ENCODE measurements at regions not wholly inside any gene's neighbourhood (a gene's known extent, or its start where the extent isn't known, plus 50 kb on each side); places are given as distances from the start of the nearest gene placed in this dataset.

- DNase-seq (ENCODE audit: low read depth in 1 of 2, low spot score in 1 of 2) (no peak), ATAC-seq (no peak), FAIRE-seq (no peak)
- Histone ChIP-seq H3K4me3 (no peak overlapping the region), H3K9me3 (no peaks in the 10 kb centered on the region), H3K4me1 (no peaks in the 10 kb centered on the region), H3K27ac (no peak overlapping the region), H3K4me2 (no peak overlapping the region)
- ChIA-PET CTCF (no interaction called here), POLR2A (no interaction called here)
- 58% methylated on average over 2 of the region's 2 CpGs for WGBS (ENCODE audit: missing lambda C conversion rate)
- TF ChIP-seq KDM5A (IDR thresholded peaks at IDR 0.05), result no peak
- TF ChIP-seq ZSCAN20 (CRISPR knock-in tag; IDR thresholded peaks at IDR 0.05), result no peak
- no peak for TF ChIP-seq BCL3 (IDR thresholded peaks at IDR 0.05)
- TF ChIP-seq MAX (IDR thresholded peaks at IDR 0.05), result no peak
- no peak for TF ChIP-seq GATA3 (IDR thresholded peaks at IDR 0.05; ENCODE audit: borderline replicate concordance)
- TF ChIP-seq TP53 (CRISPR knock-in tag; IDR thresholded peaks at IDR 0.05), result no peak
- TF ChIP-seq SMC3 (IDR thresholded peaks at IDR 0.05), result no peak
- TF ChIP-seq REST (IDR thresholded peaks at IDR 0.05), result no peak
- no peak for TF ChIP-seq RNF2 (IDR thresholded peaks at IDR 0.05; ENCODE audit: borderline replicate concordance, low read depth)
- TF ChIP-seq RAD21 (conservative IDR thresholded peaks at IDR 0.05 in 1 of 2, IDR thresholded peaks at IDR 0.05 in 1 of 2), result no peak
- no peak for TF ChIP-seq RARB (CRISPR knock-in tag; IDR thresholded peaks at IDR 0.05)
- no peak for TF ChIP-seq USF2 (IDR thresholded peaks at IDR 0.05)
- TF ChIP-seq MAZ (IDR thresholded peaks at IDR 0.05; ENCODE audit: borderline replicate concordance, low read depth, low read length), result no peak
- TF ChIP-seq HOXA7 (CRISPR knock-in tag; IDR thresholded peaks at IDR 0.05), result no peak
- no peak for TF ChIP-seq RFX5 (IDR thresholded peaks at IDR 0.05)
- TF ChIP-seq HES2 (IDR thresholded peaks at IDR 0.05), result no peak
- TF ChIP-seq E2F6 (IDR thresholded peaks at IDR 0.05; ENCODE audit: borderline replicate concordance, low read depth), result no peak
- TF ChIP-seq CHD2 (IDR thresholded peaks at IDR 0.05; ENCODE audit: low read length, partially characterized antibody), result no peak
- no peak for TF ChIP-seq TFCP2L1 (CRISPR knock-in tag; IDR thresholded peaks at IDR 0.05)
Measured at GRCh38 chr2:211174021-211174420, 617.6 kb downstream of the CPS1 start.

GRCh38 chr2:211174631-211175030, 618.2 kb downstream of the CPS1 start:
- ATAC-seq (no peak), FAIRE-seq (no peak), DNase-seq (ENCODE audit: low read depth in 1 of 2, low spot score in 1 of 2) (no peak)
- H3K27ac ChIP-seq, result no peak overlapping the region
- TF ChIP-seq POLR2AphosphoS2 (conservative IDR thresholded peaks at IDR 0.05; ENCODE audit: low read length) (no peak), TFCP2L1 (CRISPR knock-in tag; IDR thresholded peaks at IDR 0.05) (no peak), CBX2 (IDR thresholded peaks at IDR 0.05; ENCODE audit: borderline replicate concordance, low read depth) (no peak), EP300 (IDR thresholded peaks at IDR 0.05) (no peak), GATA3 (IDR thresholded peaks at IDR 0.05; ENCODE audit: borderline replicate concordance) (no peak), HDAC2 (IDR thresholded peaks at IDR 0.05) (no peak), CTCF (IDR thresholded peaks at IDR 0.05) (no peak), CBX8 (IDR thresholded peaks at IDR 0.05) (no peak), NR3C1 (IDR thresholded peaks at IDR 0.05) (no peak), FOXS1 (CRISPR knock-in tag; IDR thresholded peaks at IDR 0.05) (no peak), USF2 (IDR thresholded peaks at IDR 0.05) (no peak), FOSB (CRISPR knock-in tag; IDR thresholded peaks at IDR 0.05) (no peak), RFX5 (IDR thresholded peaks at IDR 0.05) (no peak)
- no peaks in the 10 kb centered on the region for H3K9me3 ChIP-seq
- ChIA-PET POLR2A (no interaction called here), CTCF (no interaction called here)
- WGBS (ENCODE audit: missing lambda C conversion rate), result 16% methylated on average over 4 of the region's 4 CpGs
- no peak overlapping the region for H3K4me3 ChIP-seq
- no peaks in the 10 kb centered on the region for H3K4me1 ChIP-seq
- no peak overlapping the region for H3K4me2 ChIP-seq

All from A549 (cell line).